ENCODE measurements at regions not wholly inside any gene's neighbourhood (a gene's known extent, or its start where the extent isn't known, plus 50 kb on each side); places are given as distances from the start of the nearest gene placed in this dataset.

GRCh38 chr1:56416495-56416894, 162.9 kb downstream of the PLPP3 start:
- DNase-seq, result no peak

- DNase-seq, result no peak
Measured at GRCh38 chr1:56415720-56416119, 163.6 kb downstream of the PLPP3 start.

GRCh38 chr1:56415258-56415657, 164.1 kb downstream of the PLPP3 start:
- DNase-seq, result no peak

GRCh38 chr1:56414728-56415224, 164.6 kb downstream of the PLPP3 start:
- DNase-seq, result no peak

GRCh38 chr1:56413671-56414199, 165.6 kb downstream of the PLPP3 start:
- no peak for DNase-seq

GRCh38 chr1:56411484-56412180, 167.7 kb downstream of the PLPP3 start:
- no peak for DNase-seq

- no peak for DNase-seq
Measured at GRCh38 chr1:56411021-56411420, 168.3 kb downstream of the PLPP3 start.

GRCh38 chr1:56410405-56410804, 169.0 kb downstream of the PLPP3 start:
- no peak for DNase-seq

- no peak for DNase-seq
Measured at GRCh38 chr1:56409112-56409691, 170.2 kb downstream of the PLPP3 start.

- DNase-seq, result no peak
Measured at GRCh38 chr1:56406821-56407220, 172.5 kb downstream of the PLPP3 start.

GRCh38 chr1:56404561-56405030, 174.8 kb downstream of the PLPP3 start:
- DNase-seq, result no peak

GRCh38 chr1:56404066-56404465, 175.3 kb downstream of the PLPP3 start:
- no peak for DNase-seq

- no peak for DNase-seq
Measured at GRCh38 chr1:56403321-56403720, 176.0 kb downstream of the PLPP3 start.

GRCh38 chr1:56401191-56401590, 178.2 kb downstream of the PLPP3 start:
- no peak for DNase-seq

- DNase-seq, result no peak
Measured at GRCh38 chr1:56400526-56400925, 178.8 kb downstream of the PLPP3 start.

- DNase-seq, result no peak
Measured at GRCh38 chr1:56399795-56400194, 179.6 kb downstream of the PLPP3 start.

- DNase-seq, result no peak
Measured at GRCh38 chr1:56399326-56399725, 180.0 kb downstream of the PLPP3 start.

GRCh38 chr1:56397811-56398231, 181.5 kb downstream of the PLPP3 start:
- no peak for DNase-seq

- DNase-seq, result no peak
Measured at GRCh38 chr1:56397409-56397808, 182.0 kb downstream of the PLPP3 start.

- no peak for DNase-seq
Measured at GRCh38 chr1:56396581-56396980, 182.8 kb downstream of the PLPP3 start.

- DNase-seq, result no peak
Measured at GRCh38 chr1:56395776-56396175, 183.6 kb downstream of the PLPP3 start.

GRCh38 chr1:56394298-56394697, 185.1 kb downstream of the PLPP3 start:
- no peak for DNase-seq

GRCh38 chr1:56390934-56391731, 188.2 kb downstream of the PLPP3 start:
- DNase-seq, result no peak
